H1 (cell line): ENCODE measurements at regions not wholly inside any gene's neighbourhood (a gene's known extent, or its start where the extent isn't known, plus 50 kb on each side); places are given as distances from the start of the nearest gene placed in this dataset.

Source experiments
- CTCF ChIA-PET: fragments of 300-600 bp; sonication (Branson Sonifier 250); formaldehyde crosslinking; loops from one replicate; lab custom pipeline; 2021; ENCODE audit not compliant: partially characterized antibody; lab: Charles Lee
- POLR2A ChIA-PET: fragments of 300-600 bp; sonication (Branson Sonifier 250); formaldehyde crosslinking; loops from one replicate; lab custom pipeline; 2021; ENCODE audit warnings: inconsistent platforms; ENCODE audit not compliant: partially characterized antibody; lab: Charles Lee
- DNase-seq, 2 experiments: peaks; one replicate each; pipeline versions ENCODE4 v3.0.0 to v3.0.0-alpha.2; 2010 to 2022; ENCODE audit warnings: low spot score in 2 of 2, low read depth in 1 of 2, mixed read lengths in 1 of 2
- FAIRE-seq: peaks from 2 replicates; lab custom pipeline; 2011; peaks lifted over from hg19 to GRCh38; lab: Jason Lieb, UNC
- H2AFZ ChIP-seq: 2 replicates; pipeline ENCODE4 v1.8.1; 2012; ENCODE audit warnings: low read length, inconsistent platforms
- H2AK5ac ChIP-seq: 2 replicates; pipeline ENCODE4 v1.6.1; 2013; ENCODE audit warnings: low read depth, low read length
- H2BK120ac ChIP-seq: replicated peaks from 2 replicates; pipeline ENCODE3; 2013; ENCODE audit warnings: low read depth, low read length, inconsistent platforms
- H2BK12ac ChIP-seq: 2 replicates; pipeline ENCODE4 v1.6.1; 2013; ENCODE audit warnings: low read depth, low read length
- H2BK15ac ChIP-seq: 2 replicates; pipeline ENCODE4 v1.6.1; 2013; ENCODE audit warnings: low read length
- H2BK20ac ChIP-seq: 2 replicates; pipeline ENCODE4 v1.6.1; 2013; ENCODE audit warnings: low read length
- H2BK5ac ChIP-seq: 2 replicates; pipeline ENCODE4 v1.6.1; 2013; ENCODE audit warnings: low read depth, low read length
- H3K14ac ChIP-seq: 2 replicates; pipeline ENCODE4 v1.6.1; 2013; ENCODE audit warnings: inconsistent platforms; ENCODE audit not compliant: insufficient read length
- H3K18ac ChIP-seq: 2 replicates; pipeline ENCODE4 v1.6.1; 2013; ENCODE audit warnings: low read length; ENCODE audit errors: extremely low read depth
- H3K23ac ChIP-seq: 2 replicates; pipeline ENCODE4 v1.6.1; 2013; ENCODE audit warnings: inconsistent platforms; ENCODE audit not compliant: insufficient read length
- H3K23me2 ChIP-seq: 2 replicates; pipeline ENCODE4 v1.6.1; 2013; ENCODE audit warnings: low read depth, low read length
- H3K27ac ChIP-seq: 2 replicates; pipeline ENCODE4 v1.6.1; 2011; ENCODE audit warnings: low read depth, low read length, inconsistent platforms
- H3K27me3 ChIP-seq, 4 experiments: replicated peaks in 1 of 4; 1 replicate in 1 of 4; 2 replicates in 3 of 4; pipeline versions ENCODE4 v1.6.1 to v1.8.1; 2011 to 2013; ENCODE audit warnings: low read length in 3 of 4, mild to moderate bottlenecking in 3 of 4, inconsistent platforms in 2 of 4, mixed read lengths in 2 of 4, moderate library complexity in 1 of 4; ENCODE audit not compliant: control insufficient read depth in 3 of 4, insufficient read depth in 3 of 4; ENCODE audit errors: extremely low read depth in 1 of 4
- H3K36me3 ChIP-seq, 4 experiments: 2 replicates each; pipeline versions ENCODE4 v1.6.1 to v1.8.1; 2011 to 2013; ENCODE audit warnings: mild to moderate bottlenecking in 4 of 4, low read length in 3 of 4, moderate library complexity in 2 of 4, control low read depth in 1 of 4, inconsistent platforms in 1 of 4; ENCODE audit not compliant: insufficient read depth in 4 of 4, control insufficient read depth in 2 of 4
- H3K4ac ChIP-seq: replicated peaks from 2 replicates; pipeline ENCODE3; 2013; ENCODE audit warnings: low read length, low read depth, mixed read lengths, inconsistent platforms; ENCODE audit not compliant: insufficient read length
- H3K4me1 ChIP-seq, 4 experiments: replicated peaks in 1 of 4; 1 replicate in 1 of 4; 2 replicates in 3 of 4; pipeline versions ENCODE4 v1.6.1 to v1.8.1; 2011 to 2013; ENCODE audit warnings: low read length in 3 of 4, inconsistent platforms in 2 of 4, mixed read lengths in 1 of 4; ENCODE audit not compliant: insufficient read depth in 4 of 4, control insufficient read depth in 3 of 4
- H3K4me2 ChIP-seq, 2 experiments: 2 replicates each; pipeline versions ENCODE4 v1.6.1 to v1.8.1; 2011 to 2013; ENCODE audit warnings: low read depth in 2 of 2, low read length in 2 of 2, control low read depth in 1 of 2, inconsistent platforms in 1 of 2, mild to moderate bottlenecking in 1 of 2; ENCODE audit not compliant: insufficient read depth in 1 of 2
- H3K4me3 ChIP-seq, 4 experiments: fragments of 200-600, 300-600 bp in 1 of 4; sonication (generic), shearing (Covaris generic), sonication (Bioruptor Twin) in 1 of 4; 2 replicates each; pipeline versions ENCODE4 v1.5.1 to v1.8.1; 2011 to 2016; ENCODE audit warnings: low read length in 4 of 4, low read depth in 3 of 4, control low read depth in 2 of 4, inconsistent platforms in 2 of 4, mild to moderate bottlenecking in 2 of 4, mixed read lengths in 1 of 4, moderate library complexity in 1 of 4; ENCODE audit not compliant: insufficient read depth in 2 of 4; ENCODE audit errors: extremely low read depth in 1 of 4
- H3K56ac ChIP-seq: replicated peaks from 2 replicates; pipeline ENCODE3; 2013; ENCODE audit warnings: low read depth, mild to moderate bottlenecking, mixed read lengths, low read length, inconsistent platforms; ENCODE audit not compliant: insufficient read length
- H3K79me1 ChIP-seq: 2 replicates; pipeline ENCODE4 v1.6.1; 2013; ENCODE audit warnings: low read depth, low read length, control low read depth
- H3K79me2 ChIP-seq, 2 experiments: 2 replicates each; pipeline versions ENCODE4 v1.6.1 to v1.8.1; 2012 to 2013; ENCODE audit warnings: low read length in 2 of 2, mild to moderate bottlenecking in 2 of 2, inconsistent platforms in 1 of 2; ENCODE audit not compliant: insufficient read depth in 2 of 2, control insufficient read depth in 1 of 2
- H3K9ac ChIP-seq, 4 experiments: replicated peaks in 1 of 4; 1 replicate in 1 of 4; 2 replicates in 3 of 4; pipeline versions ENCODE4 v1.6.1 to v1.8.1; 2011 to 2013; ENCODE audit warnings: low read depth in 3 of 4, low read length in 3 of 4, control low read depth in 2 of 4, mild to moderate bottlenecking in 2 of 4, moderate library complexity in 2 of 4, inconsistent platforms in 1 of 4; ENCODE audit errors: extremely low read depth in 1 of 4
- H3K9me3 ChIP-seq, 2 experiments: 2 replicates each; pipeline versions ENCODE4 v1.6.1 to v1.8.1; 2012 to 2013; ENCODE audit warnings: mild to moderate bottlenecking in 2 of 2, moderate library complexity in 2 of 2, control low read depth in 1 of 2, inconsistent platforms in 1 of 2, low read depth in 1 of 2, low read length in 1 of 2, mixed read lengths in 1 of 2; ENCODE audit not compliant: insufficient read depth in 2 of 2
- H4K20me1 ChIP-seq, 2 experiments: replicated peaks in 1 of 2; 2 replicates each; pipeline versions ENCODE3 to v1.8.1; 2011 to 2013; ENCODE audit warnings: inconsistent platforms in 2 of 2, low read length in 2 of 2, mild to moderate bottlenecking in 1 of 2; ENCODE audit not compliant: insufficient read depth in 2 of 2, control insufficient read depth in 1 of 2
- H4K5ac ChIP-seq: 2 replicates; pipeline ENCODE4 v1.6.1; 2013; ENCODE audit warnings: low read length, low read depth, mixed read lengths, inconsistent platforms; ENCODE audit not compliant: insufficient read length
- H4K8ac ChIP-seq: 2 replicates; pipeline ENCODE4 v1.8.0; 2013; ENCODE audit warnings: mild to moderate bottlenecking, moderate library complexity, low read length, inconsistent platforms; ENCODE audit not compliant: insufficient read depth; ENCODE audit errors: extremely low read depth
- H4K91ac ChIP-seq: replicated peaks from 2 replicates; pipeline ENCODE3; 2013; ENCODE audit warnings: low read length, mixed read lengths, inconsistent platforms; ENCODE audit not compliant: insufficient read length
- BCL11A ChIP-seq, 2 experiments: IDR thresholded peaks; one replicate each; pipeline ENCODE4 v1.6.1; 2011; ENCODE audit warnings: low read depth in 2 of 2, low read length in 2 of 2, mild to moderate bottlenecking in 2 of 2
- BRCA1 ChIP-seq: IDR thresholded peaks from 2 replicates; pipeline ENCODE4 v1.6.1; 2012; ENCODE audit warnings: low read depth, low read length, improper control_type of control experiment
- KDM1A ChIP-seq: fragments of 200-600, 300-600 bp; sonication (generic); IDR thresholded peaks from 2 replicates; pipeline ENCODE4 v1.7.1; 2016; ENCODE audit warnings: mild to moderate bottlenecking, low read length, borderline replicate concordance
- POLR2AphosphoS5 ChIP-seq: IDR thresholded peaks from 2 replicates; pipeline ENCODE4 v1.6.1; 2011; ENCODE audit warnings: low read depth, low read length
- RBBP5 ChIP-seq: IDR thresholded peaks from 2 replicates; pipeline ENCODE4 v1.7.1; 2012; ENCODE audit warnings: low read depth, mild to moderate bottlenecking, inconsistent platforms, low read length, moderate library complexity, borderline replicate concordance
- RNF2 ChIP-seq: fragments of 200-900, 300-1000 bp; sonication (generic); IDR thresholded peaks from 2 replicates; pipeline ENCODE4 v1.7.1; 2016; ENCODE audit warnings: borderline replicate concordance, low read depth, mild to moderate bottlenecking, antibody characterized with exemption, low read length; ENCODE audit not compliant: poor library complexity, severe bottlenecking; ENCODE audit errors: missing control alignments
- SP1 ChIP-seq: IDR thresholded peaks from 2 replicates; pipeline ENCODE4 v1.6.1; 2011; ENCODE audit warnings: low read depth, low read length
- TCF12 ChIP-seq: IDR thresholded peaks from 2 replicates; pipeline ENCODE4 v1.6.1; 2011; ENCODE audit warnings: low read depth, mild to moderate bottlenecking, low read length
- USF2 ChIP-seq: IDR thresholded peaks from 2 replicates; pipeline ENCODE4 v1.6.1; 2011; ENCODE audit warnings: low read length, improper control_type of control experiment
- YY1 ChIP-seq: IDR thresholded peaks from 2 replicates; pipeline ENCODE4 v1.6.1; 2011; ENCODE audit warnings: low read depth, mild to moderate bottlenecking, low read length
- ZNF274 ChIP-seq: IDR thresholded peaks from 2 replicates; pipeline ENCODE4 v1.7.0; 2012; ENCODE audit warnings: low read length, borderline replicate concordance; ENCODE audit errors: extremely low read depth
- WGBS, 2 experiments: shearing (Covaris generic) in 1 of 2; methylation state at CpG; one replicate each; pipeline versions ENCODE4 v1.1.6 to v1.1.7; 2013 to 2015; ENCODE audit warnings: low lambda C conversion rate in 2 of 2, mixed read lengths in 2 of 2, inconsistent platforms in 1 of 2, low coverage in 1 of 2, missing lambda C conversion rate in 1 of 2; ENCODE audit not compliant: insufficient replicate concordance in 2 of 2, insufficient coverage in 1 of 2, insufficient read length in 1 of 2; ENCODE audit errors: extremely low coverage in 1 of 2, missing lambda C conversion rate in 1 of 2; 5-methylcytosine and 5-hydroxymethylcytosine counted together

- no peak overlapping the region for H2BK20ac ChIP-seq
- H3K23ac ChIP-seq: no peak overlapping the region
- 97% methylated on average over 2 of the region's 2 CpGs; no CpG with 5 or more reads in 1 of the 2 experiments for WGBS, 2 experiments
- H3K79me2 ChIP-seq: no peaks in the 10 kb centered on the region
- TF ChIP-seq YY1 (no peak), POLR2AphosphoS5 (no peak), BRCA1 (no peak), KDM1A (no peak), SP1 (no peak), ZNF274 (no peak), RBBP5 (no peak), RNF2 (no peak), USF2 (no peak), TCF12 (no peak), BCL11A (IDR thresholded peaks at IDR 0.05; ENCODE audit: low read depth in 2 of 2, low read length in 2 of 2) (no peak)
- ChIA-PET CTCF (interaction anchor here (1.7 to 1.8 kb wide), 2 partner anchors 14 to 240 kb away, joined by 4 to 5 read pairs; no protein-coding TSS in a partner anchor), POLR2A (interaction anchor here (0.6 kb wide), 1 partner anchor 388 kb away, joined by 3 read pairs; no protein-coding TSS in a partner anchor)
- H3K14ac ChIP-seq: no peak overlapping the region
- no peak overlapping the region for H2AFZ ChIP-seq
- H3K9ac ChIP-seq: no peak overlapping the region
- no peaks in the 10 kb centered on the region for H3K4me1 ChIP-seq
- no peaks in the 10 kb centered on the region for H3K9me3 ChIP-seq
- H3K4me3 ChIP-seq: no peak overlapping the region
- no peak overlapping the region for H2AK5ac ChIP-seq
- H2BK5ac ChIP-seq: no peak overlapping the region
- H3K18ac ChIP-seq: no peak overlapping the region
- FAIRE-seq (no peak), DNase-seq (no peak)
- no peak overlapping the region for H2BK120ac ChIP-seq
- H3K56ac ChIP-seq: no peak overlapping the region
- no peak overlapping the region for H4K8ac ChIP-seq
- H2BK12ac ChIP-seq: no peak overlapping the region
- H2BK15ac ChIP-seq: no peak overlapping the region
- no peak overlapping the region for H3K4me2 ChIP-seq
- no peaks in the 10 kb centered on the region for H3K36me3 ChIP-seq
- H3K27ac ChIP-seq: no peak overlapping the region
- H4K91ac ChIP-seq: no peak overlapping the region
- H3K4ac ChIP-seq: no peak overlapping the region
- no peaks in the 10 kb centered on the region; a peak in 1 of 7 replicates for H3K27me3 ChIP-seq
- no peaks in the 10 kb centered on the region for H3K79me1 ChIP-seq
- H3K23me2 ChIP-seq: no peaks in the 10 kb centered on the region
- no peaks in the 10 kb centered on the region for H4K20me1 ChIP-seq
- H4K5ac ChIP-seq: no peak overlapping the region
Measured at GRCh38 chr1:182325339-182325738, 66.3 kb downstream of the GLUL start.
